ENCODE measurements at regions not wholly inside any gene's neighbourhood (a gene's known extent, or its start where the extent isn't known, plus 50 kb on each side); places are given as distances from the start of the nearest gene placed in this dataset.

- Histone ChIP-seq H3K79me1 (ENCODE audit: low read depth, low read length) (no peaks in the 10 kb centered on the region), H2AK5ac (ENCODE audit: low read depth, low read length) (no peak overlapping the region), H3K9ac (replicated peaks in 1 of 4; ENCODE audit: extremely low read depth in 1 of 4, low read depth in 3 of 4, low read length in 3 of 4) (no peak overlapping the region), H2BK20ac (ENCODE audit: low read length) (no peak overlapping the region), H3K23me2 (ENCODE audit: low read depth, low read length) (no peaks in the 10 kb centered on the region), H2AFZ (ENCODE audit: low read length) (no peak overlapping the region), H3K4ac (replicated peaks; ENCODE audit: insufficient read length, low read depth, low read length) (no peak overlapping the region), H4K20me1 (replicated peaks in 1 of 2; ENCODE audit: control insufficient read depth in 1 of 2, insufficient read depth in 2 of 2, low read length in 2 of 2) (no peaks in the 10 kb centered on the region), H3K4me1 (replicated peaks in 1 of 4; ENCODE audit: control insufficient read depth in 3 of 4, insufficient read depth in 4 of 4, low read length in 3 of 4) (peaks cover 0 to 6% (median 2%) of the 10 kb centered on the region in 4 experiments; a peak in 3 of 7 replicates), H4K5ac (ENCODE audit: insufficient read length, low read depth, low read length) (no peak overlapping the region), H2BK5ac (ENCODE audit: low read depth, low read length) (no peak overlapping the region), H2BK12ac (ENCODE audit: low read depth, low read length) (no peak overlapping the region), H3K18ac (ENCODE audit: extremely low read depth, low read length) (no peak overlapping the region), H3K27ac (ENCODE audit: low read depth, low read length) (no peak overlapping the region), H3K36me3 (ENCODE audit: control insufficient read depth in 2 of 4, insufficient read depth in 4 of 4, low read length in 3 of 4) (no peaks in the 10 kb centered on the region), H3K23ac (ENCODE audit: insufficient read length) (no peak overlapping the region), H3K56ac (replicated peaks; ENCODE audit: insufficient read length, low read depth, low read length) (no peak overlapping the region), H3K14ac (ENCODE audit: insufficient read length) (no peak overlapping the region), H2BK120ac (replicated peaks; ENCODE audit: low read depth, low read length) (no peak overlapping the region), H2BK15ac (ENCODE audit: low read length) (no peak overlapping the region), H3K4me3 (ENCODE audit: extremely low read depth in 1 of 4, insufficient read depth in 2 of 4, low read depth in 3 of 4, low read length in 4 of 4) (no peak overlapping the region), H3K9me3 (ENCODE audit: insufficient read depth in 2 of 2, low read depth in 1 of 2, low read length in 1 of 2) (peaks cover 7 to 9% of the 10 kb centered on the region in 2 experiments; a peak in 3 of 4 replicates), H3K79me2 (ENCODE audit: control insufficient read depth in 1 of 2, insufficient read depth in 2 of 2, low read length in 2 of 2) (no peaks in the 10 kb centered on the region), H3K27me3 (replicated peaks in 1 of 4; ENCODE audit: control insufficient read depth in 3 of 4, extremely low read depth in 1 of 4, insufficient read depth in 3 of 4, low read length in 3 of 4) (no peaks in the 10 kb centered on the region; a peak in 1 of 7 replicates), H3K4me2 (ENCODE audit: insufficient read depth in 1 of 2, low read depth in 2 of 2, low read length in 2 of 2) (no peak overlapping the region), H4K8ac (ENCODE audit: extremely low read depth, insufficient read depth, low read length) (no peak overlapping the region; the same call in 1 of the 2 replicates), H4K91ac (replicated peaks; ENCODE audit: insufficient read length, low read length) (no peak overlapping the region)
- POLR2A ChIA-PET (ENCODE audit: partially characterized antibody), result no interaction called here
- WGBS, 2 experiments (ENCODE audit: extremely low coverage in 1 of 2, insufficient coverage in 1 of 2, insufficient read length in 1 of 2, insufficient replicate concordance in 2 of 2, low coverage in 1 of 2, low lambda C conversion rate in 2 of 2, missing lambda C conversion rate in 1 of 2), result 84% methylated on average over 14 of the region's 14 CpGs; no CpG with 5 or more reads in 1 of the 2 experiments
- no peak for DNase-seq (ENCODE audit: low read depth in 1 of 2, low spot score in 2 of 2)
- CTCF ChIA-PET (ENCODE audit: partially characterized antibody), result interaction anchor here (0.6 kb wide), 1 partner anchor 894 kb away, joined by 3 read pairs; no protein-coding TSS in a partner anchor
- no peak for FAIRE-seq
- TF ChIP-seq RFX5 (IDR thresholded peaks at IDR 0.05; ENCODE audit: borderline replicate concordance, low read depth, low read length) (no peak), CBX5 (IDR thresholded peaks at IDR 0.05; ENCODE audit: low read depth, low read length) (no peak)
These were observed 317.0 kb upstream of the IRX4 start for GRCh38 chr5:2199697-2200096.

Data from H1 (cell line).